H1 (cell line): ENCODE measurements at regions not wholly inside any gene's neighbourhood (a gene's known extent, or its start where the extent isn't known, plus 50 kb on each side); places are given as distances from the start of the nearest gene placed in this dataset.

Experiments
- CTCF ChIA-PET: fragments of 300-600 bp; sonication (Branson Sonifier 250); formaldehyde crosslinking; loops from one replicate; lab custom pipeline; 2021; ENCODE audit not compliant: partially characterized antibody; lab: Charles Lee
- POLR2A ChIA-PET: fragments of 300-600 bp; sonication (Branson Sonifier 250); formaldehyde crosslinking; loops from one replicate; lab custom pipeline; 2021; ENCODE audit warnings: inconsistent platforms; ENCODE audit not compliant: partially characterized antibody; lab: Charles Lee
- DNase-seq, 2 experiments: peaks; one replicate each; pipeline versions ENCODE4 v3.0.0 to v3.0.0-alpha.2; 2010 to 2022; ENCODE audit warnings: low spot score in 2 of 2, low read depth in 1 of 2, mixed read lengths in 1 of 2
- FAIRE-seq: peaks from 2 replicates; lab custom pipeline; 2011; peaks lifted over from hg19 to GRCh38; lab: Jason Lieb, UNC
- H2AFZ ChIP-seq: 2 replicates; pipeline ENCODE4 v1.8.1; 2012; ENCODE audit warnings: low read length, inconsistent platforms
- H2AK5ac ChIP-seq: 2 replicates; pipeline ENCODE4 v1.6.1; 2013; ENCODE audit warnings: low read depth, low read length
- H2BK120ac ChIP-seq: replicated peaks from 2 replicates; pipeline ENCODE3; 2013; ENCODE audit warnings: low read depth, low read length, inconsistent platforms
- H2BK12ac ChIP-seq: 2 replicates; pipeline ENCODE4 v1.6.1; 2013; ENCODE audit warnings: low read depth, low read length
- H2BK15ac ChIP-seq: 2 replicates; pipeline ENCODE4 v1.6.1; 2013; ENCODE audit warnings: low read length
- H2BK20ac ChIP-seq: 2 replicates; pipeline ENCODE4 v1.6.1; 2013; ENCODE audit warnings: low read length
- H2BK5ac ChIP-seq: 2 replicates; pipeline ENCODE4 v1.6.1; 2013; ENCODE audit warnings: low read depth, low read length
- H3K14ac ChIP-seq: 2 replicates; pipeline ENCODE4 v1.6.1; 2013; ENCODE audit warnings: inconsistent platforms; ENCODE audit not compliant: insufficient read length
- H3K18ac ChIP-seq: 2 replicates; pipeline ENCODE4 v1.6.1; 2013; ENCODE audit warnings: low read length; ENCODE audit errors: extremely low read depth
- H3K23ac ChIP-seq: 2 replicates; pipeline ENCODE4 v1.6.1; 2013; ENCODE audit warnings: inconsistent platforms; ENCODE audit not compliant: insufficient read length
- H3K23me2 ChIP-seq: 2 replicates; pipeline ENCODE4 v1.6.1; 2013; ENCODE audit warnings: low read depth, low read length
- H3K27ac ChIP-seq: 2 replicates; pipeline ENCODE4 v1.6.1; 2011; ENCODE audit warnings: low read depth, low read length, inconsistent platforms
- H3K27me3 ChIP-seq, 4 experiments: replicated peaks in 1 of 4; 1 replicate in 1 of 4; 2 replicates in 3 of 4; pipeline versions ENCODE4 v1.6.1 to v1.8.1; 2011 to 2013; ENCODE audit warnings: low read length in 3 of 4, mild to moderate bottlenecking in 3 of 4, inconsistent platforms in 2 of 4, mixed read lengths in 2 of 4, moderate library complexity in 1 of 4; ENCODE audit not compliant: control insufficient read depth in 3 of 4, insufficient read depth in 3 of 4; ENCODE audit errors: extremely low read depth in 1 of 4
- H3K36me3 ChIP-seq, 4 experiments: 2 replicates each; pipeline versions ENCODE4 v1.6.1 to v1.8.1; 2011 to 2013; ENCODE audit warnings: mild to moderate bottlenecking in 4 of 4, low read length in 3 of 4, moderate library complexity in 2 of 4, control low read depth in 1 of 4, inconsistent platforms in 1 of 4; ENCODE audit not compliant: insufficient read depth in 4 of 4, control insufficient read depth in 2 of 4
- H3K4ac ChIP-seq: replicated peaks from 2 replicates; pipeline ENCODE3; 2013; ENCODE audit warnings: low read length, low read depth, mixed read lengths, inconsistent platforms; ENCODE audit not compliant: insufficient read length
- H3K4me1 ChIP-seq, 4 experiments: replicated peaks in 1 of 4; 1 replicate in 1 of 4; 2 replicates in 3 of 4; pipeline versions ENCODE4 v1.6.1 to v1.8.1; 2011 to 2013; ENCODE audit warnings: low read length in 3 of 4, inconsistent platforms in 2 of 4, mixed read lengths in 1 of 4; ENCODE audit not compliant: insufficient read depth in 4 of 4, control insufficient read depth in 3 of 4
- H3K4me2 ChIP-seq, 2 experiments: 2 replicates each; pipeline versions ENCODE4 v1.6.1 to v1.8.1; 2011 to 2013; ENCODE audit warnings: low read depth in 2 of 2, low read length in 2 of 2, control low read depth in 1 of 2, inconsistent platforms in 1 of 2, mild to moderate bottlenecking in 1 of 2; ENCODE audit not compliant: insufficient read depth in 1 of 2
- H3K4me3 ChIP-seq, 4 experiments: fragments of 200-600, 300-600 bp in 1 of 4; sonication (generic), shearing (Covaris generic), sonication (Bioruptor Twin) in 1 of 4; 2 replicates each; pipeline versions ENCODE4 v1.5.1 to v1.8.1; 2011 to 2016; ENCODE audit warnings: low read length in 4 of 4, low read depth in 3 of 4, control low read depth in 2 of 4, inconsistent platforms in 2 of 4, mild to moderate bottlenecking in 2 of 4, mixed read lengths in 1 of 4, moderate library complexity in 1 of 4; ENCODE audit not compliant: insufficient read depth in 2 of 4; ENCODE audit errors: extremely low read depth in 1 of 4
- H3K56ac ChIP-seq: replicated peaks from 2 replicates; pipeline ENCODE3; 2013; ENCODE audit warnings: low read depth, mild to moderate bottlenecking, mixed read lengths, low read length, inconsistent platforms; ENCODE audit not compliant: insufficient read length
- H3K79me1 ChIP-seq: 2 replicates; pipeline ENCODE4 v1.6.1; 2013; ENCODE audit warnings: low read depth, low read length, control low read depth
- H3K79me2 ChIP-seq, 2 experiments: 2 replicates each; pipeline versions ENCODE4 v1.6.1 to v1.8.1; 2012 to 2013; ENCODE audit warnings: low read length in 2 of 2, mild to moderate bottlenecking in 2 of 2, inconsistent platforms in 1 of 2; ENCODE audit not compliant: insufficient read depth in 2 of 2, control insufficient read depth in 1 of 2
- H3K9ac ChIP-seq, 4 experiments: replicated peaks in 1 of 4; 1 replicate in 1 of 4; 2 replicates in 3 of 4; pipeline versions ENCODE4 v1.6.1 to v1.8.1; 2011 to 2013; ENCODE audit warnings: low read depth in 3 of 4, low read length in 3 of 4, control low read depth in 2 of 4, mild to moderate bottlenecking in 2 of 4, moderate library complexity in 2 of 4, inconsistent platforms in 1 of 4; ENCODE audit errors: extremely low read depth in 1 of 4
- H3K9me3 ChIP-seq, 2 experiments: 2 replicates each; pipeline versions ENCODE4 v1.6.1 to v1.8.1; 2012 to 2013; ENCODE audit warnings: mild to moderate bottlenecking in 2 of 2, moderate library complexity in 2 of 2, control low read depth in 1 of 2, inconsistent platforms in 1 of 2, low read depth in 1 of 2, low read length in 1 of 2, mixed read lengths in 1 of 2; ENCODE audit not compliant: insufficient read depth in 2 of 2
- H4K20me1 ChIP-seq, 2 experiments: replicated peaks in 1 of 2; 2 replicates each; pipeline versions ENCODE3 to v1.8.1; 2011 to 2013; ENCODE audit warnings: inconsistent platforms in 2 of 2, low read length in 2 of 2, mild to moderate bottlenecking in 1 of 2; ENCODE audit not compliant: insufficient read depth in 2 of 2, control insufficient read depth in 1 of 2
- H4K5ac ChIP-seq: 2 replicates; pipeline ENCODE4 v1.6.1; 2013; ENCODE audit warnings: low read length, low read depth, mixed read lengths, inconsistent platforms; ENCODE audit not compliant: insufficient read length
- H4K8ac ChIP-seq: 2 replicates; pipeline ENCODE4 v1.8.0; 2013; ENCODE audit warnings: mild to moderate bottlenecking, moderate library complexity, low read length, inconsistent platforms; ENCODE audit not compliant: insufficient read depth; ENCODE audit errors: extremely low read depth
- H4K91ac ChIP-seq: replicated peaks from 2 replicates; pipeline ENCODE3; 2013; ENCODE audit warnings: low read length, mixed read lengths, inconsistent platforms; ENCODE audit not compliant: insufficient read length
- MAFK ChIP-seq: IDR thresholded peaks from 2 replicates; pipeline ENCODE4 v1.6.1; 2012; ENCODE audit warnings: low read depth, mild to moderate bottlenecking, improper control_type of control experiment, low read length
- RXRA ChIP-seq: IDR thresholded peaks from 2 replicates; pipeline ENCODE4 v1.6.1; 2011; ENCODE audit warnings: low read depth, mild to moderate bottlenecking, low read length, moderate library complexity; ENCODE audit not compliant: insufficient read depth
- SIX5 ChIP-seq: IDR thresholded peaks from 2 replicates; pipeline ENCODE4 v1.6.1; 2011; ENCODE audit warnings: mild to moderate bottlenecking, low read depth, low read length
- WGBS, 2 experiments: shearing (Covaris generic) in 1 of 2; methylation state at CpG; one replicate each; pipeline versions ENCODE4 v1.1.6 to v1.1.7; 2013 to 2015; ENCODE audit warnings: low lambda C conversion rate in 2 of 2, mixed read lengths in 2 of 2, inconsistent platforms in 1 of 2, low coverage in 1 of 2, missing lambda C conversion rate in 1 of 2; ENCODE audit not compliant: insufficient replicate concordance in 2 of 2, insufficient coverage in 1 of 2, insufficient read length in 1 of 2; ENCODE audit errors: extremely low coverage in 1 of 2, missing lambda C conversion rate in 1 of 2; 5-methylcytosine and 5-hydroxymethylcytosine counted together

DNA sequence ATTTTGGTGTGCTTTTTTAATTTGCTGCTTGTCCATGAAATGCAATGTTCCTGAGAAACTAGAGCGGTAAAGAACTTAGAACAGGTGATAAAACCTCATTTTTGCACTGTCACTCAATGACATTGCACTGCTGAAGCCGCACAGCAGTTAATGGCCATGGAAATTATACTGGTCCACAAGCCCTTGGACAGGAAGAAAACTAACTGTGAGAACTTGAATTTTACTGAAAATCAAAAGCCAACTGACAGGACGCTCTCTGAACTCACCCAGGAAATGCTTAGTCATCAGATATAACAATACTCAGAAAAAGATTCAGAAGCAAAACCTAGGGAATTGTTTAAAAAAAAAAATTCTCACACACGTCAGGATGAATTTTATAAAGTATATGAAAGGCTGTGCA, 246.4 kb upstream of the SLC7A11 start:
- no peak for TF ChIP-seq SIX5
- TF ChIP-seq RXRA, result no peak
- TF ChIP-seq MAFK, result peak; percentile 85; the same call in 1 of the 2 replicates
- H2BK120ac ChIP-seq, result no peak overlapping the region
- no peaks in the 10 kb centered on the region for H3K27me3 ChIP-seq
- no peaks in the 10 kb centered on the region for H3K79me1 ChIP-seq
- H3K4me2 ChIP-seq, result no peak overlapping the region
- H3K9me3 ChIP-seq, result no peaks in the 10 kb centered on the region
- FAIRE-seq, result no peak
- H4K20me1 ChIP-seq, result no peaks in the 10 kb centered on the region
- POLR2A ChIA-PET, result no interaction called here
- no peak overlapping the region for H3K14ac ChIP-seq
- CTCF ChIA-PET, result no interaction called here
- H2BK5ac ChIP-seq, result no peak overlapping the region; the same call in 1 of the 2 replicates
- H2BK20ac ChIP-seq, result no peak overlapping the region; the same call in 1 of the 2 replicates
- H3K4me1 ChIP-seq, result peaks cover 0 to 4% (median 0%) of the 10 kb centered on the region in 4 experiments; a peak in 2 of 7 replicates
- H2BK15ac ChIP-seq, result no peak overlapping the region
- H3K23me2 ChIP-seq, result no peaks in the 10 kb centered on the region
- no peak overlapping the region for H2AFZ ChIP-seq
- H3K9ac ChIP-seq, result no peak overlapping the region
- H3K18ac ChIP-seq, result no peak overlapping the region
- H4K8ac ChIP-seq, result no peak overlapping the region
- WGBS, 2 experiments, result 87% methylated on average over 4 of the region's 4 CpGs; no CpG with 5 or more reads in 1 of the 2 experiments
- H3K36me3 ChIP-seq, result no peaks in the 10 kb centered on the region
- no peak overlapping the region for H3K56ac ChIP-seq
- no peak overlapping the region for H3K4me3 ChIP-seq
- no peaks in the 10 kb centered on the region for H3K79me2 ChIP-seq
- H4K5ac ChIP-seq, result no peak overlapping the region
- DNase-seq, result no peak
- no peak overlapping the region for H2BK12ac ChIP-seq
- no peak overlapping the region for H3K4ac ChIP-seq
- H4K91ac ChIP-seq, result no peak overlapping the region
- no peak overlapping the region for H2AK5ac ChIP-seq
- H3K27ac ChIP-seq, result no peak overlapping the region
- no peak overlapping the region for H3K23ac ChIP-seq
